ENCODE measurements at regions not wholly inside any gene's neighbourhood (a gene's known extent, or its start where the extent isn't known, plus 50 kb on each side); places are given as distances from the start of the nearest gene placed in this dataset.

- TF ChIP-seq CTCF (IDR thresholded peaks at IDR 0.05) (no peak), POLR2A (IDR thresholded peaks at IDR 0.05) (no peak)
Observed at GRCh38 chr1:99469550-99469971, 176.4 kb upstream of the PALMD start.
